SU-DHL-6 (cell line): ENCODE measurements at regions not wholly inside any gene's neighbourhood (a gene's known extent, or its start where the extent isn't known, plus 50 kb on each side); places are given as distances from the start of the nearest gene placed in this dataset.

Experiments
- H2AFZ ChIP-seq: fragments of 200-600 bp; sonication (generic); 2 replicates; pipeline ENCODE4 v1.6.1; 2014; ENCODE audit warnings: low read depth, mild to moderate bottlenecking, moderate library complexity, mixed read lengths, antibody characterized with exemption, low read length; ENCODE audit not compliant: severe bottlenecking
- H3F3A ChIP-seq: fragments of 200-600 bp; shearing (Covaris generic); 2 replicates; pipeline ENCODE4 v1.6.0; 2016; ENCODE audit warnings: antibody characterized with exemption, mild to moderate bottlenecking; ENCODE audit not compliant: insufficient read depth
- H3K27ac ChIP-seq: fragments of 200-600 bp; sonication (generic); 2 replicates; pipeline ENCODE4 v1.5.1; 2016; ENCODE audit warnings: low read depth, mild to moderate bottlenecking, low read length, moderate library complexity, mixed read lengths
- H3K27me3 ChIP-seq: fragments of 200-600 bp; sonication (generic), shearing (Covaris generic); 2 replicates; pipeline ENCODE4 v1.6.0; 2014; ENCODE audit warnings: mild to moderate bottlenecking, low read length
- H3K36me3 ChIP-seq: fragments of 200-600 bp; sonication (generic); 2 replicates; pipeline ENCODE4 v1.6.1; 2014; ENCODE audit warnings: mild to moderate bottlenecking, low read length, mixed read lengths
- H3K4me2 ChIP-seq: fragments of 300-600, 200-600 bp; shearing (Covaris generic), sonication (generic); 2 replicates; pipeline ENCODE4 v1.6.0; 2014; ENCODE audit warnings: low read length, low read depth, mild to moderate bottlenecking; ENCODE audit not compliant: poor library complexity, severe bottlenecking
- H3K4me3 ChIP-seq: fragments of 200-600 bp; sonication (generic); 2 replicates; pipeline ENCODE4 v1.5.1; 2014; ENCODE audit warnings: antibody characterized with exemption, low read length, mild to moderate bottlenecking, mixed read lengths; ENCODE audit not compliant: insufficient read depth, poor library complexity, severe bottlenecking
- H3K79me2 ChIP-seq: fragments of 200-600 bp; sonication (generic); 2 replicates; pipeline ENCODE4 v1.6.1; 2014; ENCODE audit warnings: mild to moderate bottlenecking, low read length, moderate library complexity; ENCODE audit not compliant: insufficient read depth
- H3K9ac ChIP-seq: fragments of 200-600 bp; sonication (generic); 2 replicates; pipeline ENCODE4 v1.7.0; 2014; ENCODE audit warnings: mild to moderate bottlenecking, low read length
- H3K9me2 ChIP-seq: fragments of 200-600 bp; sonication (generic); replicated peaks from 2 replicates; pipeline ENCODE4 v1.6.1; 2014; ENCODE audit warnings: low read length; ENCODE audit not compliant: insufficient read depth
- H3K9me3 ChIP-seq: fragments of 200-600 bp; sonication (generic); 2 replicates; pipeline ENCODE4 v1.6.1; 2014; ENCODE audit warnings: low read length, mixed read lengths; ENCODE audit not compliant: insufficient read depth
- H4K20me1 ChIP-seq: fragments of 200-600 bp; sonication (generic); 2 replicates; pipeline ENCODE4 v1.6.1; 2014; ENCODE audit warnings: low read depth, mild to moderate bottlenecking, antibody characterized with exemption, low read length, moderate library complexity, mixed read lengths
- EZH2phosphoT487 ChIP-seq: fragments of 200-600 bp; sonication (generic), shearing (Covaris generic); conservative IDR thresholded peaks from 2 replicates; pipeline ENCODE4 v1.6.1; 2018; ENCODE audit warnings: mild to moderate bottlenecking, antibody characterized with exemption, low read length, moderate library complexity, mixed read lengths
- TF ChIP-seq, protein P1 (sequence below): fragments of 200-600 bp; sonication (generic); IDR thresholded peaks from one replicate; pipeline ENCODE4 v1.5.1; 2017; ENCODE audit warnings: antibody characterized with exemption, mild to moderate bottlenecking, low read length, moderate library complexity; ENCODE audit not compliant: insufficient read depth, poor library complexity, severe bottlenecking

GRCh38 chr7:46080595-46081159 lies 159.6 kb upstream of the IGFBP3 start:
- no peaks in the 10 kb centered on the region for H3K36me3 ChIP-seq
- no peaks in the 10 kb centered on the region for H3K79me2 ChIP-seq
- TF ChIP-seq, protein P1, sequence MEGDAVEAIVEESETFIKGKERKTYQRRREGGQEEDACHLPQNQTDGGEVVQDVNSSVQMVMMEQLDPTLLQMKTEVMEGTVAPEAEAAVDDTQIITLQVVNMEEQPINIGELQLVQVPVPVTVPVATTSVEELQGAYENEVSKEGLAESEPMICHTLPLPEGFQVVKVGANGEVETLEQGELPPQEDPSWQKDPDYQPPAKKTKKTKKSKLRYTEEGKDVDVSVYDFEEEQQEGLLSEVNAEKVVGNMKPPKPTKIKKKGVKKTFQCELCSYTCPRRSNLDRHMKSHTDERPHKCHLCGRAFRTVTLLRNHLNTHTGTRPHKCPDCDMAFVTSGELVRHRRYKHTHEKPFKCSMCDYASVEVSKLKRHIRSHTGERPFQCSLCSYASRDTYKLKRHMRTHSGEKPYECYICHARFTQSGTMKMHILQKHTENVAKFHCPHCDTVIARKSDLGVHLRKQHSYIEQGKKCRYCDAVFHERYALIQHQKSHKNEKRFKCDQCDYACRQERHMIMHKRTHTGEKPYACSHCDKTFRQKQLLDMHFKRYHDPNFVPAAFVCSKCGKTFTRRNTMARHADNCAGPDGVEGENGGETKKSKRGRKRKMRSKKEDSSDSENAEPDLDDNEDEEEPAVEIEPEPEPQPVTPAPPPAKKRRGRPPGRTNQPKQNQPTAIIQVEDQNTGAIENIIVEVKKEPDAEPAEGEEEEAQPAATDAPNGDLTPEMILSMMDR = no peak
- TF ChIP-seq EZH2phosphoT487 = no peak
- H4K20me1 ChIP-seq = peaks cover 5% of the 10 kb centered on the region; the same call in 1 of the 2 replicates
- no peak overlapping the region for H2AFZ ChIP-seq
- no peak overlapping the region for H3K4me3 ChIP-seq
- H3F3A ChIP-seq = no peaks in the 10 kb centered on the region
- no peaks in the 10 kb centered on the region for H3K9me2 ChIP-seq
- no peaks in the 10 kb centered on the region for H3K27me3 ChIP-seq
- no peak overlapping the region for H3K27ac ChIP-seq
- H3K9me3 ChIP-seq = no peaks in the 10 kb centered on the region
- no peak overlapping the region for H3K4me2 ChIP-seq
- no peak overlapping the region for H3K9ac ChIP-seq

DNA sequence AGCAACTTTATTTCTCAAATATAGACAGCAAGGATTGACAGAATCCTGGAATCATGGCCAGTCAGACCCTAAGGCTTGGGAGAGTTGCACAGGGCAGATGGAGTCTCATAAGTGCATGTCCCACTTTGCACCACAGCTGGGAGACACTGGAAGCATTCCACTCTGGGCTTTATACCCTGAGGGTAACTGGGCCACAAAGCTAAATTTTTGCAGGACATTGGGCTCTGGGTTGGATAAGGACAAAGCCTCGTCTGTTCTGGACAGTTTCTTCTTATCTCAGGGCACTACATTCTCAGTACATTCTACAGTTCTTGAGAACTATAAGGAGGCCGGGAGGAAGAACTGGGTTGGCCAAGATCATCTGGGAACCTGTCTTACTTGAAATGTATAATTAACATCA lies 158.3 kb upstream of the IGFBP3 start:
- H3K79me2 ChIP-seq = no peaks in the 10 kb centered on the region
- no peak overlapping the region for H3K4me3 ChIP-seq
- no peak overlapping the region for H3K9ac ChIP-seq
- TF ChIP-seq EZH2phosphoT487 = no peak
- TF ChIP-seq, protein P1 = no peak
- H3K9me2 ChIP-seq = no peaks in the 10 kb centered on the region
- H3K4me2 ChIP-seq = no peak overlapping the region
- no peak overlapping the region for H2AFZ ChIP-seq
- H3K27ac ChIP-seq = no peak overlapping the region
- H3K9me3 ChIP-seq = no peaks in the 10 kb centered on the region
- peaks cover 4% of the 10 kb centered on the region; the same call in 1 of the 2 replicates for H4K20me1 ChIP-seq
- no peaks in the 10 kb centered on the region for H3K36me3 ChIP-seq
- H3K27me3 ChIP-seq = no peaks in the 10 kb centered on the region
- no peaks in the 10 kb centered on the region for H3F3A ChIP-seq

- Histone ChIP-seq H3K27me3 (no peaks in the 10 kb centered on the region), H3K9ac (no peak overlapping the region), H3K9me3 (no peaks in the 10 kb centered on the region), H3K27ac (no peak overlapping the region), H3K79me2 (no peaks in the 10 kb centered on the region), H3K4me3 (no peak overlapping the region), H3K9me2 (no peaks in the 10 kb centered on the region), H2AFZ (no peak overlapping the region), H3F3A (no peaks in the 10 kb centered on the region), H4K20me1 (no peaks in the 10 kb centered on the region), H3K4me2 (no peak overlapping the region), H3K36me3 (no peaks in the 10 kb centered on the region)
- TF ChIP-seq, protein P1 = no peak
- TF ChIP-seq EZH2phosphoT487 = no peak
Measured at GRCh38 chr7:46076527-46076926, 155.5 kb upstream of the IGFBP3 start.
